Kidney epithelial cell (primary cell): ENCODE measurements at regions not wholly inside any gene's neighbourhood (a gene's known extent, or its start where the extent isn't known, plus 50 kb on each side); places are given as distances from the start of the nearest gene placed in this dataset.

ENCODE experiments used
- DNase-seq: peaks from one replicate; pipeline ENCODE4 v3.0.0-alpha.2; 2010; ENCODE audit warnings: low read depth
- H3K27me3 ChIP-seq: 2 replicates; pipeline ENCODE4 v1.6.0; 2011; ENCODE audit warnings: low read length; ENCODE audit not compliant: control insufficient read depth, insufficient read depth
- H3K36me3 ChIP-seq: 2 replicates; pipeline ENCODE4 v1.5.1; 2011; ENCODE audit warnings: low read length; ENCODE audit not compliant: control insufficient read depth, insufficient read depth
- H3K4me3 ChIP-seq: 2 replicates; pipeline ENCODE4 v1.5.1; 2011; ENCODE audit warnings: low read depth, mild to moderate bottlenecking, control low read depth, low read length
- CTCF ChIP-seq: IDR thresholded peaks from 2 replicates; pipeline ENCODE4 v1.5.1; 2011; ENCODE audit warnings: mild to moderate bottlenecking, moderate library complexity, low read length, control low read depth, inconsistent platforms; ENCODE audit not compliant: insufficient read depth, poor library complexity, severe bottlenecking

GRCh38 chr7:39882148-39882784, 67.8 kb upstream of the CDK13 start:
- DNase-seq: no peak
- Histone ChIP-seq H3K4me3 (no peak overlapping the region), H3K36me3 (no peaks in the 10 kb centered on the region), H3K27me3 (no peaks in the 10 kb centered on the region)
- TF ChIP-seq CTCF: no peak

- Histone ChIP-seq H3K36me3 (no peaks in the 10 kb centered on the region), H3K4me3 (no peak overlapping the region), H3K27me3 (no peaks in the 10 kb centered on the region)
- no peak for TF ChIP-seq CTCF
- no peak for DNase-seq
Measured at GRCh38 chr7:39883812-39884390, 66.2 kb upstream of the CDK13 start.

- Histone ChIP-seq H3K27me3 (no peaks in the 10 kb centered on the region), H3K4me3 (no peak overlapping the region), H3K36me3 (no peaks in the 10 kb centered on the region)
- no peak for TF ChIP-seq CTCF
- no peak for DNase-seq
Measured at GRCh38 chr7:39888171-39888853, 61.7 kb upstream of the CDK13 start.

GRCh38 chr7:39890411-39890810, 59.6 kb upstream of the CDK13 start:
- TF ChIP-seq CTCF: no peak
- H3K27me3 ChIP-seq: no peaks in the 10 kb centered on the region
- H3K4me3 ChIP-seq: no peak overlapping the region
- no peak for DNase-seq
- no peaks in the 10 kb centered on the region for H3K36me3 ChIP-seq

GRCh38 chr7:39891894-39892293, 58.2 kb upstream of the CDK13 start:
- Histone ChIP-seq H3K36me3 (no peaks in the 10 kb centered on the region), H3K27me3 (no peaks in the 10 kb centered on the region), H3K4me3 (no peak overlapping the region)
- DNase-seq: no peak
- no peak for TF ChIP-seq CTCF
